ENCODE measurements at regions not wholly inside any gene's neighbourhood (a gene's known extent, or its start where the extent isn't known, plus 50 kb on each side); places are given as distances from the start of the nearest gene placed in this dataset.

DNA sequence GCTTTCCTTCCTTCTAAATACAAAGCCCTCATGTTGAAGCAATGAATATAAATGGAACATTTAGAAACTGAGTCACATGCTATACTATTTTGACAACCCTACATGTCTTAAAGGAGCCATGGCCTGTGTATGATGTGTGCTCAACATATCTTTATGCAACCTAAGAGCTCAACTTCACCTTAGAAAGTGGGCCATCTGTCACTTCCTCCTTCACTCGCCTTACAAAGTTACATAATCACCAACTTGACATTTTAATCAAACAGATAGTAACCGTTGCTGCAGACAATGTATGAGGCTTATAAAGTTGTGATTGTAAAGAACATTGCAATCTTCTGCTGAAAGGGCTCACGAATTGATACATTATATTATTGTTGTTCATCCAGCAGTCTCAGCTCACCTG lies 163.6 kb downstream of the SERPINI1 start:
- H3K9me3 ChIP-seq (ENCODE audit: control insufficient read depth in 2 of 2, insufficient read depth in 1 of 2, low read depth in 1 of 2, low read length in 1 of 2), result no peaks in the 10 kb centered on the region
- WGBS, 2 donors, result 59 to 61% methylated on average over 3 of the region's 3 CpGs
- no peaks in the 10 kb centered on the region for H3K4me1 ChIP-seq (ENCODE audit: control insufficient read depth in 2 of 2, insufficient read depth in 2 of 2, low read length in 1 of 2)
- no peak overlapping the region for H3K4me3 ChIP-seq (ENCODE audit: low read depth in 1 of 2, low read length in 2 of 2)
- no peaks in the 10 kb centered on the region for H3K27me3 ChIP-seq (ENCODE audit: control insufficient read depth in 1 of 2, insufficient read depth in 2 of 2, low read length in 2 of 2)
- H3K36me3 ChIP-seq (ENCODE audit: control insufficient read depth in 2 of 2, insufficient read depth in 2 of 2, low read length in 1 of 2), result no peaks in the 10 kb centered on the region
- no peak overlapping the region for H3K27ac ChIP-seq (ENCODE audit: low read depth in 2 of 2, low read length in 1 of 2)

DNA sequence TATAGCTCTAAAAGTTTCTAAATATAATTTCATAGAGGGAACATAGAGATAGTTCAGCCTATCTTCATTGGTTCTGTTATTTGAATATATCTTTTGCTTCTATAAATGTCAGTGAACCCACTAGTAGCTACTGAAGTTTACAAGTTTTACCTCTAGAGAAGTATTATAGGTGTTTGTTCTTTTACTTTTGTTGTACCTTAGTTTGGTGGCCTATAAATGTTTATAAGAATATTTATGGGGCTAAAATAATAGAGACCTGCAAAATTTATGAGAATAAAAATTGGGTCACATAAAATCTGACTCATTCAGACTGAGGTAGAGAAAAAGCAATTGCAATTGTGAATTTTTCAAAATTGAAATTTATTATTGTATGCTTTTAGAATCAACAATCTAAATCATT lies 162.6 kb downstream of the SERPINI1 start:
- H3K4me3 ChIP-seq (ENCODE audit: low read depth in 1 of 2, low read length in 2 of 2), result no peak overlapping the region
- no peaks in the 10 kb centered on the region for H3K9me3 ChIP-seq (ENCODE audit: control insufficient read depth in 2 of 2, insufficient read depth in 1 of 2, low read depth in 1 of 2, low read length in 1 of 2)
- H3K27me3 ChIP-seq (ENCODE audit: control insufficient read depth in 1 of 2, insufficient read depth in 2 of 2, low read length in 2 of 2), result no peaks in the 10 kb centered on the region
- H3K36me3 ChIP-seq (ENCODE audit: control insufficient read depth in 2 of 2, insufficient read depth in 2 of 2, low read length in 1 of 2), result no peaks in the 10 kb centered on the region
- H3K27ac ChIP-seq (ENCODE audit: low read depth in 2 of 2, low read length in 1 of 2), result no peak overlapping the region
- no peaks in the 10 kb centered on the region for H3K4me1 ChIP-seq (ENCODE audit: control insufficient read depth in 2 of 2, insufficient read depth in 2 of 2, low read length in 1 of 2)

DNA sequence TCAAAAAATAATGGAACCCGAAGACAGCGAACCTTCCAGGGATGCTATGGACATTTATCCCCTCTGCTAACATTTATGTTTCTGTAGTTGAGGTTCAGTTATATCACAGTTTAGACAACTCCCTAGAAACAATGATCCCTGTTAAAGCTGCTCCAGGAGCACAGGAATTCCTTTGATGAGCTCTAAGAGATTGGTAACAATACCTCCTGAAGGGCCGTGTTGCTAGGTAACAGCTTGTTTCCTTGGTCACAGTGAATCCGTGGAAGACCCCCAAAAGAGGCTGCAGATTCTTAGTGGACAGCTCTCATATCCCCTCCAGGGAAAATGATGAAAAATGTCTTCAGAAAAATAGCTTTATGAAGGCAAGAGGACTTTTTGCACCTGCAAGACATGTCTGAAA lies 160.2 kb downstream of the SERPINI1 start:
- H3K4me1 ChIP-seq (ENCODE audit: control insufficient read depth in 2 of 2, insufficient read depth in 2 of 2, low read length in 1 of 2), result no peaks in the 10 kb centered on the region
- no peak overlapping the region for H3K27ac ChIP-seq (ENCODE audit: low read depth in 2 of 2, low read length in 1 of 2)
- no peaks in the 10 kb centered on the region for H3K9me3 ChIP-seq (ENCODE audit: control insufficient read depth in 2 of 2, insufficient read depth in 1 of 2, low read depth in 1 of 2, low read length in 1 of 2)
- H3K36me3 ChIP-seq (ENCODE audit: control insufficient read depth in 2 of 2, insufficient read depth in 2 of 2, low read length in 1 of 2), result no peaks in the 10 kb centered on the region
- 67 to 68% methylated on average over 4 of the region's 4 CpGs for WGBS, 2 donors
- no peaks in the 10 kb centered on the region for H3K27me3 ChIP-seq (ENCODE audit: control insufficient read depth in 1 of 2, insufficient read depth in 2 of 2, low read length in 2 of 2)
- no peak overlapping the region for H3K4me3 ChIP-seq (ENCODE audit: low read depth in 1 of 2, low read length in 2 of 2)

DNA sequence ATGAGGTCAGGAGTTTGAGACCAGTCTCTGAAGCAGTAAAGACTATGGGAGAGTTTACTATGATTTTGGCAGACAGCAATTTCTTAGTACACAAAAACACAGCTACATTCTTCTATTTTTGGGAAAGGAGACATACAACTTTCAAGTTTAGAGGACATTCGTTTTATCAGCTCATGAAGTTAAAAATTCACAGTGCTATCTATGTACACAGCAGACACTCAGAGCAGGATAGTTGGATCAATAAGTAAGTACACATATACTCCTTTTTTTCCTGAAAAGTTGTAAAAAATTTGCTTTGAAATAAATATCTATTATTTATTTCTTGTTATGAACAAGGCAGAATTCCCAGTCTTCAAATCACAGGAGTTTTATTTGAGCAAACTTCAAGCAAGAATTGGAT lies 159.7 kb downstream of the SERPINI1 start:
- WGBS, 2 donors, result 77 to 82% methylated on average over 1 of the region's 1 CpG
- Histone ChIP-seq H3K36me3 (ENCODE audit: control insufficient read depth in 2 of 2, insufficient read depth in 2 of 2, low read length in 1 of 2) (no peaks in the 10 kb centered on the region), H3K4me3 (ENCODE audit: low read depth in 1 of 2, low read length in 2 of 2) (no peak overlapping the region), H3K9me3 (ENCODE audit: control insufficient read depth in 2 of 2, insufficient read depth in 1 of 2, low read depth in 1 of 2, low read length in 1 of 2) (no peaks in the 10 kb centered on the region), H3K4me1 (ENCODE audit: control insufficient read depth in 2 of 2, insufficient read depth in 2 of 2, low read length in 1 of 2) (no peaks in the 10 kb centered on the region), H3K27me3 (ENCODE audit: control insufficient read depth in 1 of 2, insufficient read depth in 2 of 2, low read length in 2 of 2) (no peaks in the 10 kb centered on the region), H3K27ac (ENCODE audit: low read depth in 2 of 2, low read length in 1 of 2) (no peak overlapping the region)

DNA sequence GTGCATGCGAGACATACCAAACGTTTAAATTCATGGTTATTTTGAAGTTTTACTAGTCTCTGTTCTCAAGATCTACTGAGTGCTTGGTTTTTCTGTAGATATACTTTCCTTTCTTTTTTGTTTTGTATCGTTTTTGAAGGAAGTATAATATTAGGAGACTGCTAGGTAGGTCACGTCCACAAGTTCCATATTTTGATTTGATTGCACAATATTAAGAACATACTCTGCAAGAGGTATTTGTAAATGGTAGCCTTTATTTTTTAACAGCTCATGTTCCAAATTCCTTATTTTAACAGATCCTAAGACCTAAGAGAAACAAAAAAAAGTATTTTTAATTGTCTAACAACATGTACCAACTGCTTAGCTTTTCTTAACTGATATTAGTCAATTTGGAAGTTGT lies 156.7 kb downstream of the SERPINI1 start:
- H3K27ac ChIP-seq (ENCODE audit: low read depth in 2 of 2, low read length in 1 of 2), result no peak overlapping the region
- H3K4me1 ChIP-seq (ENCODE audit: control insufficient read depth in 2 of 2, insufficient read depth in 2 of 2, low read length in 1 of 2), result no peaks in the 10 kb centered on the region
- WGBS, 2 donors, result 69 to 70% methylated on average over 4 of the region's 4 CpGs
- no peaks in the 10 kb centered on the region for H3K27me3 ChIP-seq (ENCODE audit: control insufficient read depth in 1 of 2, insufficient read depth in 2 of 2, low read length in 2 of 2)
- H3K36me3 ChIP-seq (ENCODE audit: control insufficient read depth in 2 of 2, insufficient read depth in 2 of 2, low read length in 1 of 2), result no peaks in the 10 kb centered on the region
- H3K9me3 ChIP-seq (ENCODE audit: control insufficient read depth in 2 of 2, insufficient read depth in 1 of 2, low read depth in 1 of 2, low read length in 1 of 2), result no peaks in the 10 kb centered on the region
- no peak overlapping the region for H3K4me3 ChIP-seq (ENCODE audit: low read depth in 1 of 2, low read length in 2 of 2)

DNA sequence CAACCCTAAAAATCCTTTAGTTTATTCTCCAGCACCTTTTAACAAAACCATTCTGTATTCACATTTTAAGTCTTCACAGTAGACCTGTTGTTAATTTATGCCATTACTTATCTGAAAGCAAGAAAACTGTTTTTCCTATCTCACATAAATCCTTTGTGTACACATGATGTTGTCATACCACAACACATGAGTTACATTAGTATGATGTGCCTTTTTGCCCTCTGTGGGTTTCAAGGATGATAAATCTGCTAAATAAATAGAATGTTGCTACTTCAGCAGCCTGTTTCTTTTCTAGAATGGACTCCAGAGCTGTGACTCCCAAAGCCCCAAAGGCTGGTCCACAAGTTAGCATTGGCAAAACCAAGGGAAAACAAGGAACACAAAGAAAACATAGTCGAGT lies 151.6 kb downstream of the SERPINI1 start:
- H3K36me3 ChIP-seq (ENCODE audit: control insufficient read depth in 2 of 2, insufficient read depth in 2 of 2, low read length in 1 of 2), result no peaks in the 10 kb centered on the region
- 50 to 55% methylated on average over 1 of the region's 1 CpG for WGBS, 2 donors
- no peaks in the 10 kb centered on the region for H3K27me3 ChIP-seq (ENCODE audit: control insufficient read depth in 1 of 2, insufficient read depth in 2 of 2, low read length in 2 of 2)
- H3K4me1 ChIP-seq (ENCODE audit: control insufficient read depth in 2 of 2, insufficient read depth in 2 of 2, low read length in 1 of 2), result no peaks in the 10 kb centered on the region
- no peak overlapping the region for H3K4me3 ChIP-seq (ENCODE audit: low read depth in 1 of 2, low read length in 2 of 2)
- H3K27ac ChIP-seq (ENCODE audit: low read depth in 2 of 2, low read length in 1 of 2), result no peak overlapping the region
- no peaks in the 10 kb centered on the region for H3K9me3 ChIP-seq (ENCODE audit: control insufficient read depth in 2 of 2, insufficient read depth in 1 of 2, low read depth in 1 of 2, low read length in 1 of 2)

DNA sequence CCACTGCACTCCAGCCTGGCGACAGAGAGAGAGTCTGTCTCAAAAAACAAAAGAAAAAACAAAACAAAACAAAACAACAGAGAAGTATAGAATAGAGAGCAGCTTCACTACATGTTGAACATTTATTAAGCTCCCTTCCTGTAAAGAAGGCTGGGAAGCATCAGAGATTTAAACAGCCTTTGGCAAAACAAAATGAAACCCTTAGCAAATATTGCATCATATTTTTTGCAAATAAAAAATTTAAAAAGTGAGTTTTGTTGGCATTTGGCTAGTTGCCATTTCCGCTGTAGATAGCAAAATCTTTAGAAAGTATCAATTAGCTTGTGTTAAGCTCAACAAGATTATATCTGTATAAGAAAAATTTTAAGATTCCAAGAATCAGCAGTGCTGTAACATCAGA lies 151.2 kb downstream of the SERPINI1 start:
- Histone ChIP-seq H3K4me3 (ENCODE audit: low read depth in 1 of 2, low read length in 2 of 2) (no peak overlapping the region), H3K27me3 (ENCODE audit: control insufficient read depth in 1 of 2, insufficient read depth in 2 of 2, low read length in 2 of 2) (no peaks in the 10 kb centered on the region), H3K9me3 (ENCODE audit: control insufficient read depth in 2 of 2, insufficient read depth in 1 of 2, low read depth in 1 of 2, low read length in 1 of 2) (no peaks in the 10 kb centered on the region), H3K27ac (ENCODE audit: low read depth in 2 of 2, low read length in 1 of 2) (no peak overlapping the region), H3K4me1 (ENCODE audit: control insufficient read depth in 2 of 2, insufficient read depth in 2 of 2, low read length in 1 of 2) (no peaks in the 10 kb centered on the region), H3K36me3 (ENCODE audit: control insufficient read depth in 2 of 2, insufficient read depth in 2 of 2, low read length in 1 of 2) (no peaks in the 10 kb centered on the region)
- WGBS, 2 donors, result 56 to 68% methylated on average over 2 of the region's 2 CpGs

DNA sequence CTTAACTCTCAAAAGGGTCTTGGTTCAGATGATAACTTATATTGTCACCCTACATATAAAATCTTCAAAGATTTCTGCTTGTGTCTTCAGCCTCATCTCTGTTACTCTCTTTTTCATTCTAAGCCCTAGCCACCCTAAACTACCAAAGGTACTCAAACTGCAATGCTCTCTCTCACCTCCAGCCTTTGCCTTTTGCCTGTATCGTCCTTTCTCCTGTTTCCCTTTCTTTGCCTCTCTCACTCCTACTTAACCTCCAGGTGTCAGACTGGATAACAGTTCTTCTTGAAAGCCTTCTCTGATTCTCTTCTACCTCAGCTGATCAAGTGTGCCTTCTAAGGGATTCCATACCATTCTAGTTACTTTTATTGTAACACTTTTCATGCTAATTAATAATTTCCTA lies 149.8 kb downstream of the SERPINI1 start:
- no peak overlapping the region for H3K27ac ChIP-seq (ENCODE audit: low read depth in 2 of 2, low read length in 1 of 2)
- H3K36me3 ChIP-seq (ENCODE audit: control insufficient read depth in 2 of 2, insufficient read depth in 2 of 2, low read length in 1 of 2), result no peaks in the 10 kb centered on the region
- no peaks in the 10 kb centered on the region for H3K9me3 ChIP-seq (ENCODE audit: control insufficient read depth in 2 of 2, insufficient read depth in 1 of 2, low read depth in 1 of 2, low read length in 1 of 2)
- H3K4me1 ChIP-seq (ENCODE audit: control insufficient read depth in 2 of 2, insufficient read depth in 2 of 2, low read length in 1 of 2), result no peaks in the 10 kb centered on the region
- 74 to 77% methylated on average over 1 of the region's 1 CpG for WGBS, 2 donors
- H3K27me3 ChIP-seq (ENCODE audit: control insufficient read depth in 1 of 2, insufficient read depth in 2 of 2, low read length in 2 of 2), result no peaks in the 10 kb centered on the region
- H3K4me3 ChIP-seq (ENCODE audit: low read depth in 1 of 2, low read length in 2 of 2), result no peak overlapping the region

DNA sequence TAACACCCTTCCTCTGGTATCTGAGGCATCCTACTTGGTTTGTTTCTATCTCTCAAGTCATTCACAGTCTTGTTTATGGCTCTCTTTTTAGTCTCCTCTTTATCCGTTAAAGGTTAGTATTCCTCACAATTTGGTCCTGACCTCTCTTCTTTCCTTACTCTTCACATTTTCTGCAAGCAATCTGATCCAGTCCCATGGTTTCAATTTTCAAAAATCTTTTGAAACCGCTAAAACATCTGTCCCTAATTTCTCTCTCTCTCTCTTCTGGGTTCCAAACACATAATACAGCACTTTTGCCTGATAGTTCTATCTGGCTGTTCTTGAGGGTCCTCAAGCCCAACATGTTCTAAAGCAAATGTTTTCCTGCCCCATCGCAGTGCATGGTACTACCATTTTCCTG lies 149.0 kb downstream of the SERPINI1 start:
- Histone ChIP-seq H3K27ac (ENCODE audit: low read depth in 2 of 2, low read length in 1 of 2) (no peak overlapping the region), H3K36me3 (ENCODE audit: control insufficient read depth in 2 of 2, insufficient read depth in 2 of 2, low read length in 1 of 2) (no peaks in the 10 kb centered on the region), H3K27me3 (ENCODE audit: control insufficient read depth in 1 of 2, insufficient read depth in 2 of 2, low read length in 2 of 2) (no peaks in the 10 kb centered on the region), H3K4me1 (ENCODE audit: control insufficient read depth in 2 of 2, insufficient read depth in 2 of 2, low read length in 1 of 2) (no peaks in the 10 kb centered on the region), H3K4me3 (ENCODE audit: low read depth in 1 of 2, low read length in 2 of 2) (no peak overlapping the region), H3K9me3 (ENCODE audit: control insufficient read depth in 2 of 2, insufficient read depth in 1 of 2, low read depth in 1 of 2, low read length in 1 of 2) (no peaks in the 10 kb centered on the region)
- WGBS, 2 donors, result 86 to 92% methylated on average over 3 of the region's 3 CpGs

DNA sequence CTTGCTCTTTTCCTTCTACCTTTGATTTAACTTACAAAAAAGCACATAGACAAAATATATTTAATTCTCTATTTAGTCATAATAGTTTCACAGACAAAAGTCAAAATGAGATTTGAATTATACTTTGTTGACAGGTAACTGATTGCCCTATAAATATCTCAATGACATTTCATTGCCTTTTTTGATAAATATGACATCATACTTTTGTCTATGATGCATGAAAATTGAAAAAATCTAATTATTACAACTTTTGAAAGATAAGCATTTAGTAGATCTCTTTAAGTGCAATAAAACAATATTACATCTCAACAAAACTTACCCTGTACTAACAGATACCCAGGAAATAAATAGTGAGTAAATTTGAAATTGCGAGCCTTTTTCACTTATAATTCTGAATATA lies 147.9 kb downstream of the SERPINI1 start:
- Histone ChIP-seq H3K4me3 (ENCODE audit: low read depth in 1 of 2, low read length in 2 of 2) (no peak overlapping the region), H3K9me3 (ENCODE audit: control insufficient read depth in 2 of 2, insufficient read depth in 1 of 2, low read depth in 1 of 2, low read length in 1 of 2) (no peaks in the 10 kb centered on the region), H3K27me3 (ENCODE audit: control insufficient read depth in 1 of 2, insufficient read depth in 2 of 2, low read length in 2 of 2) (no peaks in the 10 kb centered on the region), H3K36me3 (ENCODE audit: control insufficient read depth in 2 of 2, insufficient read depth in 2 of 2, low read length in 1 of 2) (no peaks in the 10 kb centered on the region), H3K4me1 (ENCODE audit: control insufficient read depth in 2 of 2, insufficient read depth in 2 of 2, low read length in 1 of 2) (no peaks in the 10 kb centered on the region), H3K27ac (ENCODE audit: low read depth in 2 of 2, low read length in 1 of 2) (no peak overlapping the region)
- WGBS, 2 donors, result 99 to 100% methylated on average over 1 of the region's 1 CpG

Measured in esophagus (tissue), 2 donors.